ENCODE measurements at regions not wholly inside any gene's neighbourhood (a gene's known extent, or its start where the extent isn't known, plus 50 kb on each side); places are given as distances from the start of the nearest gene placed in this dataset.
A peak's percentile ranks its signal among the peaks of the same experiment; 100 is the strongest.
"Not testable (repeated sequence)": the region's sequence is repeated elsewhere in the genome, so short reads cannot be mapped to it uniquely, and the experiment has no call there.

DNA sequence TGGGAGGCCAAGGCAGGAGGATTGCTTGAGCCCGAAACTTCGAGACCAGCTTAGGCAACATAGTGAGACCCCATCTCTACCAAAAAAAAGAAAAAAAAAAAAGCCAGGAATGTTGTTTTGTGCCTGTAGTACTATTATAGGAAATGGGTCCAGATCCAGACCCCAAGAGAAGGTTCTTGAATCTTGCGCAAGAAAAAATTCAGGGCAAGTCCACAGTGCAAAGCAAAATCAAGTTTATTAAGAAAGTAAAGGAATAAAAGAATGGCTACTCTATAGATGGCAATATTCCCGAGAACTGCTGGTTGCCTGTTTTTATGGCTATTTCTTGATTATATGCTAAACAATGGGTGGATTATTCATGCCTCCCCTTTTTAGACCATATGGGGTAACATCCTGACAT lies 51.2 kb upstream of the RDX start:
- no peak for DNase-seq (ENCODE audit: low read depth in 2 of 2)

DNA sequence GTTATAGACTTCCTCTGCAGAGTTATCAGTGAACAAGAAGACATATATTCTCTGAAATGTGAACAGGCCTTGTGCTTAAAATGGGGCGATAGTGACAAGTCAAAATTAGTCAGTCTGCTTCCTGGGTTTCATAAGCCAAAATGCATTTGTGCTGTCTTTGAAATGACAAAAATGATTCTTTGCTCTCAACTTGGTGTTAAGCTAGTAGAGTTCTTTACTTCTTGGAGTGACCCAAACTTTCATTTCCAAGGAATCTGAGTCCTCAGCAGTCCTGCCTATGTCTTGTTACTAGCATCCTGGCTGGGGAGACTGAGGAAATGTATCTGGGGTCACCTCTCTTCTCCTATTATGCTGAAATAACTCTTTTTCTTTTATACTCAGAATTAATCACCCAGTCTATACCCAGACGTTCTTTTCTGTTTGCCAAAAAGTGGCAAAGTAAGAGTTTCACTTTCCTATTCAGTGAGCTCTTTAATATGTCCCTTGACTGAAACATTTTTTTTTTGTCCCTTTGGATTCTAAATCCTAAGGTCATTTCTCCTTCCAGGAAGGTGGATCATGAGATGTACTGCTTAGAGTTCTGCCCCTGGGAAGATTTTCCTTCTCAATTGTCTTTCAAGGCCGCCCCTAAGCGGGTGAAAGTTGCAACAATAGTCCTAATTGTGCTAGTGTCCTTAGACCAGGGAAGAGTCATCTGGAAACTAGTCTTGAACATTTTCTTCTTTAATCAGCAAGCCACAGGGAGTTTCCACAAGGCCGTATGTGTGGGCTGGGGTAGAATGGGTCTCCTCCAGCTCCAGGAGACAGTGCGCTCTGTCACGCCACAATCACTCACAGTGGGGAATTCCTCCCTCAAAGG lies 53.0 kb upstream of the RDX start:
- peak in 1 of 2 donors; percentile 57 for DNase-seq (ENCODE audit: low read depth in 2 of 2)

DNA sequence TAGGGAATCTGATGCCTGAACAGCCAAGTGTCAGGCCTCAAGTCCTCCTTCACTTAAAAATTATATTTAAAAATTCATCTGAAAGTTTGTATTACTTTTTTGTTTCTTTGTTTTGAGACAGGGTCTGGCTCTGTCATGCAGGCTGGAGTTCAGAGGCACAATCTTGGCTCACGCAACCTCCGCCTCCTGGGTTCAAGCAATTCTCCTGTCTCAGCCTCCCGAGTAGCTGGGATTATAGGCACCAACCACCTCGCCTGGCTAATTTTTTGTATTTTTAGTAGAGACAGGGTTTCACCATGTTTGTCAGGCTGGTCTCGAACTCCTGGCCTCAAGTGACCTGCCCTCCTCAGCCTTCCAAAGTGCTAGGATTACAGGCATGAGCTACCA lies 53.6 kb upstream of the RDX start:
- not testable (repeated sequence) for DNase-seq (ENCODE audit: low read depth in 2 of 2)

DNA sequence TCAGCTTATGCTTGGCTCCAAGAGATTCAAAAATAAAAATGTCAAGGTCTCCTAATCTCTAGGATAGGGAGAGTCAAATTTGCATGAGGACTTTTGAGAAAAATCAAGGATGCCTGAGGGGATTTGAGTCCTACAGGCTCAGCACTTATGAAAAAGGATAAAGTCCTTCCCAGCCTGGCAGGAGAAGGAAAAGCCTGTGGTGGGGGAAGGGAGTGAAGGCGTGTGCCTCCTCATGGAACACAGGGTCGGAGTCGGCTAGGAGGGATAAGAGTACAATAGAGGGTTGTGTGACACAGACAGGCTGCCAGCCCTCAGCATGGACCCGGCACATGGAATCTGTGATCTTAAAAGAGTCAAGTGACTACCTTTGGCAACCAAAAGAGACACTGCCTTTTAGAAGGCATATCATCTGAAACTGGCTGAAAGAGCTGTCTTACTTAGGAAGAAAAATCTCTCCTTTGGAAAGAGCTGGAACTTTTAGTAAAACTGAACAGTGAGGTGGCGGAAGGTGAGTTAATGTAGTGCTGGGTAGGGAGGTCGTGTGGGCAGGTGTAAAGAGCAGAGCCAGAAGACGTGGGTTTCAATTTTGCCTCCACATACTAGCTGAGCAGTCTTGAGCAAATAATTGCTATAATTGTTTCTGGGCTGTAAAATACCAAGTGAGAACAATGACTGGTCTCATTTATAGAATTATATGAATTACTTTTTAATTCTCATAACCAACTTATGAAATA lies 58.8 kb upstream of the RDX start:
- DNase-seq (ENCODE audit: low read depth in 2 of 2): no peak

DNA sequence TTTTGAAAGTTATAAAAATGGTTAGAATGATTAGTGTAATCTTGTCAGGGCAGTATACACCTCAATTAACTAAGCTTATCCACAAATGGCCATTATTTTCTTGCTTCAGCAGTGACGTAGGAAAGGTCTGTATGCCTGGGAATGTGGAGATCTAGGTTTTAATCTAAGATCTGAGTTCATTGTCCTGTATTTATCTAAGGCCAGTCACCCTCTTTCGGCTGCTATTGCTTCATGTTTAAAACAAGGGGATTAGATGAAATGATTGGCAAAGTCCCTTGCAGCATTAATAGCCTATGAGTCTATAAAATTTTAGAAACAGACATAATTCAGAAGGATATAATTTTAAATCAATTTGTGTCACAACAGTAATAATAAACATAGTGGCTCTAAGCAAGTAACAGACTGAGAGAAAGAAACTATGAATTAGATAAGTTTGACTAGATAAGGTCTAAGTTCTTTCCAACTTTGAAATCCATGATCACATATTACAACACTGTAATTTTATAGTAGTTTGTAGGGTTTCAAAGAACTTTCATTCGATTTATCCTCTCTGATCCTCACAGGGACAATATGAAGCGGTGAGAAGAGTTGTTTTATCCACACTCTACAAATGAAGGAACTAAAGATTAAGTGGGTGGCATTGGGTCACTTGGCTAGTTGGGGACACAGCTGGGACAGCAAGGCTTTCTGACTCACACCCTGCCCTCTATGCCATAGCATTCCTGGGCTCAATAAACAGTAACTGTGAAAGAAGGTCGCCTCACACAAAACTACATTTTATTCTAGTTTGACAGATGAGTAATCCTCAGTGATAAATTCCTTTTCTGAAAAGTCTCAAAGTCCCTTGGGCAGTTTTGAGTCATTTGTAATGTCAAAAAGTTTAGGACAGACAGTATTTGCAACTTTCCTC lies 60.6 kb upstream of the RDX start:
- no peak for DNase-seq (ENCODE audit: low read depth in 2 of 2)

DNA sequence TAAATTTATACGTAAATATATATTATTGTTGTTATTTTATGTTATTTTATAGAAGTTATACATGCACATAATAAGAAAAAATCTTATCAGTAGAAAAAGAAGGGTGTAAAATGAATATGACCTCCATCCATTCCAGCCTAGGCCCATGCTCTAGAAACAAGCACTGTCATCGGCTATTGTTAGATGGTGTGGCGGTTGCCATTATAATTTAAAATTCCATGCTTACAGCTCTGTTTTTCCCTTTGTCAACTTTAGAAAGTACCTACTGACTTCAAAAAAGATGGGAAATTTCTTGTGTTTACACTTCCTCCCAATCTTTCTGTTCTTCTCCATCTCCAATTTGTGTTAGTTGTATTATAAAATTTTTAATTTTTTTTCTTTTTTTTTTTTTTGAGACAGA lies 61.9 kb upstream of the RDX start:
- DNase-seq (ENCODE audit: low read depth in 2 of 2): no peak

DNA sequence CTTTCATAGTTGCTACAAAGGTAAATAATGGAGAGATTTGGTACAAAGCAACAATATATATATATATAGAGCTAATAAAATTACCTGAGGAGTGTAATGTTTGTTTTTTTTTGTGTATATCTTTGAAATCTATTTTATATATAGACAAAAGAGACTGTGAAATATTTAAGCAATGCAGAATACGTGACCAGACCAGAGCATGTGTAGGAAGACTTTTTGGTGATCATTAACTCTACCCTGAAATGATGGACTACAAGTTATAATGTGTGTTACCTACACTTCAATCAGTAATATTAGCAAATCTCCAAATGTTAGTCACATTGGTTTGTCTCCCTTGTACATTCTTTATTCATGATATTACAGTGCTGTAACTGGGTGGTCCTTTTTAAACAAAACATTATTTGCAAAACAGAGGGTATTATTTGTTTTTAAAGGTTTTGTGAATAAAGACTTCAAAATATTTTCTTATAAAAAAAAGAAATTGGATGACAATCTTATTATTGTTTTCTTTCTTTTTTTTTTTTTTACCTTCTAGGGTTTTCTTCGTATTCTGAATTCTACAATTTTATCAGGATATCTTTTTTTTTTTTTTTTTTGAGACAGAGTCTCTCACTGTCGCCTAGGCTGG lies 64.5 kb upstream of the RDX start:
- not testable (repeated sequence) for DNase-seq (ENCODE audit: low read depth in 2 of 2)

DNA sequence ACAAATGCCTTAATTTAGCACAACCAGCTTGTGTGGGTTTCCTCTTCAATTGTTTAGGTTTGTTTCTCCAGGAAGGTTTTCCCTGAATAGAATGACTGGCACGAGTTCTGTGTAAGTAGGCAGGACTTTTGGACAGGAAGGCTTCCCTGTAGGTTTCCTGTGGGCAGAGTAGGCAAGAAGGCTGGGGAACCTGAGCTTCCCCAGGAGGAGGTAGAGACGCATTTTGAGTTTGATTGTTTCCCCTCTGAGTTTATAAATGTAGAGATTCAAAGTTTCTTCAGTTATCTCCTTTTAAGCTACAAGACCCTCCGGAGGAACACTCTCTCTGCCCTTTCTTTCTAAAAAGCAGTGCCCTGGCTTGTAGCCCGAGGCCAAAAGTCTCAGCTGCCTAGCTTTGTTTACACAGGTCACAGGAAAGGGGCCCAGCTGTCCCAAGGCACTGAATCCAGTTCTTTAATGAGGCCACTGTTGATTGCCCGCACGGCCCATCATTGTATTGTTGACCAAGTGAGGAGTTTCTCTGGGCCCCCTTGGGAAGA lies 66.6 kb upstream of the RDX start:
- DNase-seq (ENCODE audit: low read depth in 2 of 2): no peak

DNA sequence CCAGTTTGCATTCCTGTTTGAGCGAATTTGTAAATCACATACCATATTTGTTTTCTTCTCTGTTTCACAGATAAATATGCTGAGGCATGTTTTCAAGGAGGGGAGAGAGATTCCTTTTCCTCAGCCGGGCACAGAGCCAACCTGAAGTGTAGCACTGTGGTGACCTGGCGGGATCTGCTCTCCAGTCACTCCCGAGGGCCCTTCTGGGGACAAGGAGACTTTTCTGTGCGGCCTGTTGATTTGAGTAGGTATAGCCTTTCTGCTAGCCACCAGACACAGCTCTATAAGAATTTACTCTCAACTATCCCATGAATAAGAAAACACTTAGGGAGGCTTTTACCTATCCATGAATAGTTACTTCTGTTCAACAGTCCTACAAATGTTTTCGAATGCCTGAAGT lies 63.5 kb upstream of the FDX1 start:
- DNase-seq (ENCODE audit: low read depth in 2 of 2): no peak

DNA sequence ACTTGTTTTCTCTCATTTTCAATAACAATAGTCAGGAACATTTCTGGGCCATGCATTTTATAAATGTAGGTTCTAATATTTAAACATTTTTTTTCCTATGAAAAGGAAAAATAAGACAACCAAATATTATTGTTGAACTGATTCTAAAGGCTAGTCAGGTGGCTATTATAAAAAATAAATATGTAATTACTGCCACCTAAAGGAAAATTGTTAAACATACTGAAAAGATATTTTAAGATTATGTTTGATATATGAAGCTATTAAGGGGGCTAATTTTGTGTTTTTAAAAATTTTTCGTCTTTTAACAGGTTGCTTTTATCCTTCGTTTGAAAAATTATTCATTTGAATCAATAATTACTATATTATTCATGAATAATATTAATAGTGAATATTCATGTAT lies 62.2 kb upstream of the FDX1 start:
- DNase-seq (ENCODE audit: low read depth in 2 of 2): no peak

DNA sequence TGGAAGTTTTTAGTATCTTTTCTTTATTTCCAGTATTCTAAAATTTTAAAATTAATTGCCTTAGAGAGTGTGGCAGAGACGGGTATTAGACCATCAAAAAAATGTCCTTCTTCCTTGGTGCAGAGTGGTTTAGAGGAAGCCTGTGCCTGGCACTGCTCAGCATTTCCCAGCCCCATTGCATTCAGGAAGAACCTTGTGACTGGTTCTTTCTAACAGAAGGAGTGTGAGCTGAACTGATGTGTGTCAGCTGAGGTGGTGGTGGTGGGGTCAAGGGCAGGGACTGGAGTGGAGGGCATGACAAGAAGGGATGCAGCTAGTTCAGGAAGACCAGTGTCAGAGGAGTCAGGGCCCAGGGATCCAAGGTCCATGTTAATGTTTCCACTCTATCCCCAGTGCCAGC lies 58.7 kb upstream of the FDX1 start:
- DNase-seq (ENCODE audit: low read depth in 2 of 2): no peak

DNA sequence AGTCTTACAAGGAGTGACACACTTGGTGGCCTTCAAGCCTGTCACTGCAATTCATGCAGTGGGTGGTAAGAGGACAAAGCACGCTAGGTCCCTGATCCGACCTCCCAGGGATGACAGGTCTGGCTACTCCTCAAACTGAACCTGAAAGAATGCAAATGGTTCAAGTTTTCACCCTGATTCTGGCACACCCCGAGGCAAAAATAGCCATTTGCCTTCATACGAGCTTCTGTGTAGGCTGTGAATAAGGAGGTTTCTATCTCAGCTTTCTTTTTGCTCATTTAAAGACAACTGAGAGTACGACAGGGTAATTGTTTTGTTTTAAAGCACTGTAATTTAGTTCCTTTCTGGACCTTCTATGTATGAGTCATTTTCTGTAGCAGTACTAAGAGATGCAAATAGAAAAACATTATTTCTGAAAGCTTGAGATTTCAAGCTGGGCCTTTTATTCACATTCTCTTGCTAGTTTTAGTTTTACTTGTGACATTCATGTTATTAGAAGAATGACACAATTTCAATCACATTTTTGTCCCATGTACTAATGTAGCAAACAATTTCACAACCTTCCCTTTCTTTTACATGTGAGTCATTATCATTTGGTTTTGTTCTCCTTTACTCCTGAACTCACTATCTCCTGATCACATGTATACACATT lies 56.6 kb upstream of the FDX1 start:
- DNase-seq (ENCODE audit: low read depth in 2 of 2): no peak

DNA sequence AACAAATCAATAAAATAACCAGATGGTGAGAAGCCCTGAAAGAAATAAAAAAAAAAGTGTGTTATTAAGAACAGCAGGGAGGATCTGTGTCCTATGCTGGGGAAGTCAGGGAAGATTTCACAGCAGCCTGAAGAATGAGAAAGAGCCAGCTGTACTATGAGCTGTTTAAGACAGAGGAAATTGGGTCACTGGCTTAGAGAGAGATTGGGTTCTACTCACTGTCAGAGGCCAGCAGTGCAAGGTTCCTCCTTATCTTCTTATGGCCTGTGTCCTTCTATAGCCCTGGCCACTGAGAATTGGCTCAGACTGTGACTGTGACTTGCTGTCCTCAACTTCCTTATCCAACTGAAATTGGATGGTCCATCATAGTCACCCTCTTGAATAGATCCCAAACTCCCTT lies 54.8 kb upstream of the FDX1 start:
- DNase-seq (ENCODE audit: low read depth in 2 of 2): no peak

DNA sequence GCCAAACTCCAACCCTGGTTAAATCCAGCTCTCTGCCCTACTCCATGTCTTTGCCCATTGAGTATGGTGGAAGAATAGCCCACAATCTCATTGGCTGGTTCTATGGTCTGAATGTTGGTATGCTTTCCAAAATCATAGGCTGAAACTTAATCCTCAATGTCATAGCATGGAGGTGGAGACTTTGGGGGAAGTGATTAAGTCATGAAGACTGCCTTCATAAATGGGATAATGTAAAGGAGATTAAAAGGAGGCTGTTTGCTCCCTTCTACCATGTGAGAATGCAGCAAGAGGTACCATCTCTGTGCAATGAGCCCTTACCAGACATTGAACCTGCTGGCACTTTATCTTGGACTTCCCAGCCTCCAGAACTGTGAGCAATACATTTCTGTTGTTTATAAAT lies 54.4 kb upstream of the FDX1 start:
- DNase-seq (ENCODE audit: low read depth in 2 of 2): no peak

DNA sequence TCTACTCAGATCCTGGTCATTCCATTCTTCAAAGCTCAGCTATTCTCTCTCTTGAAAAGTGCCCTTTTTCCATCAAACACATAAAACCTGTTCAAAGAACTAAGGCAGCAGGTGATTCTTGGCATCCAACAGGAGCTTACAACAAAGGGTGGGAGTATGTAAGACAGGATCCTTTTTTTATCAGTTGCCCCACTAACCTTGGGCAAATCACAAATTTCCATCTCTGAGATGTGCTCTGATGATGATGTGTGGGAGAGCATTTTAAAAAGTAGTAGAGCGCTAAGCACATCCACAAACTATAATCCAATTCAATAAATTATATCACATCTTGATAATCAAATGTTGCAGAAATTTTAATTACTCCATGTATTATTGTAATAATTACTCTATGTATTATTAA lies 53.7 kb upstream of the FDX1 start:
- no peak for DNase-seq (ENCODE audit: low read depth in 2 of 2)

DNA sequence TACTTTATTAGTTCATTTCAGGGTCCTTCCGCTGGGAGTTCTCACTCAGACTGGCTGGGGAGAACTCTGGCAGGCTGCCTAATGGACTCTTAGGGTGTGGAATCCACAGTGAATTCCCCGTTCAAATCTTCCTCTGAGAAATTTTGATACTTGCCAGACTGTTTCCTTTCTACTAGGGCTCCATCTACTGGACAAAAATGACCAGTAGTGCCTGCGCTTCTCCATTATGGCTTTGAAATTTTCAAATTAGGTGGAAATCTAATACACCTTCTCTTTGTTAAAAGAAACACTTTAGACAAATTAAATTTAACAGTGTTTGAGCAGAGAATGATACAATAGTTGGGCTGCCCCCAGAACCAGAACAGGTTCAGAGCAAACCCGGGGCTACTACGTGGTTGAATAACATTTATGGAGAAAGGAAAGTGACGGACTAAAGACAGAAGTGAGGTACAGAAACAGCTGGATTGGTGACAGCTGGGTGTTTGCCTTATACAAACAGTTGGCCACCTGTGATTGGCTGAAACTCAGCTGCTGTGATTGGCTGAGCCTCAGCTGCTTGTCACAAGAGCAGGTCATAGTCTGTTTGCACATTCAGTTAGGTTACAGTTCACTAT lies 52.9 kb upstream of the FDX1 start:
- DNase-seq (ENCODE audit: low read depth in 2 of 2): no peak

DNA sequence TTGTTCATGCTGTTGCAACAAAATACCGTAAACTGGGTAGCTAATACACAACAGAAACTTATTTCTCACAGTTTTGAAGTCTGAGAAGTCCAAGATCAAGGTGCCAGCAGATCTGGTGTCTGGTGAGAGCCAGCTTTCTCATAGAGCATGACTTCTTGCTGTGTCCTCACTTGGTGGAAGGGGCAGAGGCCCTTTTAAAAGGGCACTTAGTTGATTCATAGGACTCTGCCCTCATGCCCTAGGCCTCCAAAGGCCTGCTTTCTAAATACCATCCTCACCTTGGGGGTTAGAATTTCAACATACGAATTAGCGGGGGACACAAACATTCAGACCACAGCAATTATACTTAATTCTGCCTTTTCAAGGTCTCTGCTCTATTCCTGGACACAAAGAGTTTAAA lies 52.3 kb upstream of the FDX1 start:
- no peak for DNase-seq (ENCODE audit: low read depth in 2 of 2)

DNA sequence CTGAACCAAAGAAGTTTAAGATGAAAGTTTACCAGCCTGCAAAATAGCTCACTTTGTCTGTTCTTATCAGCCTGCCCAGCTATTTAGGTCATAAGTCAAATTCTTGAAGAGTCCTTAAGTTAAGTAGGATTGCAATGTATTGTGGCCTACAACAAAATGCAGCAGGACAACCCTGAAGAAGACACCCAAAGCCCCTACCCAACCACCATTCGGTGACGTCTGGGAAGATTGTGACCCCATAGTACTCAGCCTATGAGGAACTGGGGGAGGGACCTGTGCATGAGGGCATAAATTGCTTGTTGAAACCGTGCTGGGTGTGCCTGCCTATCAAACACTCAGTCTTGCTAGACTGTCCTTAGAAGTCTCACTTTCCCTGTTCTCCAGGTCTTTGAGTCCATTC lies 50.5 kb upstream of the FDX1 start:
- DNase-seq (ENCODE audit: low read depth in 2 of 2): no peak

DNA sequence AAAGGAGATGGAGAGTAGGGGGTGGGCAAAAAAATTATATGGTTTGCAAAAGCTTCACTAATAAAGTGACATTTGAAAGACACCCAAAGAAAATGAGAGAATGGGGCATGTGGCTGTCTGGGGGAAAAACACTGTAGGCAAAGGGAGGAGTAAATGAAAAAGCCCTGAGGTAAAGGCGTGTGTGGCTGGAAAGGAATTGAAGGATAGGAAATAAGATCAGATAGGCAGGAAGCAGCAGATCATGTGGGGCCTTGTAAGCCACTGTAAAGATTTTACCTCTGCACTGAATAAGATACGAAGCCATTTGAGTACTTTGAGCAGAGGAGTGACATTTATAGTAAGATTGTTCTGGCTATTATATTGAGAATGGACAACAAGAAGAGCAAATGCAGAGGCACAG lies 49.8 kb upstream of the FDX1 start:
- no peak for DNase-seq (ENCODE audit: low read depth in 2 of 2)

All from stimulated activated CD4-positive, alpha-beta T cell treated with anti-CD3 and anti-CD28 coated beads, Interleukin-1b, Interleukin-23, amount 100 ng/mL, for 4 hours (primary cell).